HG03439 (cell line): ENCODE measurements at regions not wholly inside any gene's neighbourhood (a gene's known extent, or its start where the extent isn't known, plus 50 kb on each side); places are given as distances from the start of the nearest gene placed in this dataset.

Source experiments
- ATAC-seq: cut with Tn5 transposase; IDR thresholded peaks from one replicate; pipeline ENCODE4 v1.9.1; 2021; ENCODE audit warnings: mild to moderate bottlenecking, moderate library complexity; ENCODE audit not compliant: unreplicated experiment

GRCh38 chr2:60329225-60329624, 224.2 kb downstream of the BCL11A start:
- ATAC-seq: no peak

GRCh38 chr2:60324536-60324935, 228.9 kb downstream of the BCL11A start:
- ATAC-seq: no peak

- no peak for ATAC-seq
Observed at GRCh38 chr2:60321816-60322215, 231.6 kb downstream of the BCL11A start.

GRCh38 chr2:60320724-60321123, 232.7 kb downstream of the BCL11A start:
- no peak for ATAC-seq

- ATAC-seq: no peak
Observed at GRCh38 chr2:60319031-60319547, 234.4 kb downstream of the BCL11A start.

GRCh38 chr2:60318544-60318943, 234.9 kb downstream of the BCL11A start:
- no peak for ATAC-seq

GRCh38 chr2:60317844-60318243, 235.6 kb downstream of the BCL11A start:
- ATAC-seq: peak; percentile 54

- ATAC-seq: no peak
Observed at GRCh38 chr2:60317034-60317386, 236.4 kb downstream of the BCL11A start.

- no peak for ATAC-seq
Observed at GRCh38 chr2:60316381-60317033, 236.9 kb downstream of the BCL11A start.

- no peak for ATAC-seq
Observed at GRCh38 chr2:60313470-60314172, 239.8 kb downstream of the BCL11A start.

GRCh38 chr2:60312618-60313017, 240.8 kb downstream of the BCL11A start:
- peak; percentile 85 for ATAC-seq

- no peak for ATAC-seq
Observed at GRCh38 chr2:60311524-60311923, 241.9 kb downstream of the BCL11A start.

GRCh38 chr2:60309941-60310660, 243.4 kb downstream of the BCL11A start:
- no peak for ATAC-seq

- no peak for ATAC-seq
Observed at GRCh38 chr2:60309336-60309735, 244.1 kb downstream of the BCL11A start.

GRCh38 chr2:60306267-60306861, 247.1 kb downstream of the BCL11A start:
- ATAC-seq: no peak

- ATAC-seq: no peak
Observed at GRCh38 chr2:60303680-60304079, 249.8 kb downstream of the BCL11A start.

- ATAC-seq: no peak
Observed at GRCh38 chr2:60302377-60303126, 250.9 kb downstream of the BCL11A start.

GRCh38 chr2:60301726-60302125, 251.7 kb downstream of the BCL11A start:
- no peak for ATAC-seq

- ATAC-seq: no peak
Observed at GRCh38 chr2:60299179-60299578, 254.3 kb downstream of the BCL11A start.

GRCh38 chr2:60298006-60298696, 255.3 kb downstream of the BCL11A start:
- no peak for ATAC-seq
